RPMI8226 (cell line): ENCODE measurements at regions not wholly inside any gene's neighbourhood (a gene's known extent, or its start where the extent isn't known, plus 50 kb on each side); places are given as distances from the start of the nearest gene placed in this dataset.

Source experiments
- DNase-seq: peaks from one replicate; pipeline ENCODE4 v3.0.0-alpha.2; 2015

- no peak for DNase-seq
Observed at GRCh38 chr1:198865319-198865718, 226.5 kb downstream of the PTPRC start.

GRCh38 chr1:198867182-198867581 lies 228.3 kb downstream of the PTPRC start:
- DNase-seq: no peak

- DNase-seq: peak; percentile 28
Observed at GRCh38 chr1:198873696-198874230, 234.9 kb downstream of the PTPRC start.

- no peak for DNase-seq
Observed at GRCh38 chr1:198876371-198876871, 237.6 kb downstream of the PTPRC start.

GRCh38 chr1:198878566-198878965 lies 239.7 kb downstream of the PTPRC start:
- no peak for DNase-seq

GRCh38 chr1:198879711-198880306 lies 241.0 kb downstream of the PTPRC start:
- DNase-seq: no peak

GRCh38 chr1:198880397-198880796 lies 241.6 kb downstream of the PTPRC start:
- no peak for DNase-seq

GRCh38 chr1:198880818-198881597 lies 242.2 kb downstream of the PTPRC start:
- DNase-seq: no peak

GRCh38 chr1:198883184-198883583 lies 244.3 kb downstream of the PTPRC start:
- DNase-seq: no peak

GRCh38 chr1:198887866-198888265 lies 249.0 kb downstream of the PTPRC start:
- no peak for DNase-seq

- DNase-seq: no peak
Observed at GRCh38 chr1:198888379-198888943, 249.6 kb downstream of the PTPRC start.

GRCh38 chr1:198889101-198889500 lies 250.3 kb downstream of the PTPRC start:
- no peak for DNase-seq

GRCh38 chr1:198889749-198890148 lies 250.9 kb downstream of the PTPRC start:
- DNase-seq: no peak

GRCh38 chr1:198890214-198890930 lies 251.5 kb downstream of the PTPRC start:
- DNase-seq: no peak

GRCh38 chr1:198892065-198892464 lies 253.2 kb downstream of the PTPRC start:
- no peak for DNase-seq

- no peak for DNase-seq
Observed at GRCh38 chr1:198893141-198893540, 254.3 kb downstream of the PTPRC start.

- no peak for DNase-seq
Observed at GRCh38 chr1:198893763-198894444, 255.1 kb downstream of the PTPRC start.

GRCh38 chr1:198901266-198901665 lies 262.4 kb downstream of the PTPRC start:
- DNase-seq: no peak

- DNase-seq: no peak
Observed at GRCh38 chr1:198902655-198903054, 263.8 kb downstream of the PTPRC start.

- peak; percentile 89 for DNase-seq
Observed at GRCh38 chr1:198903203-198903602, 264.4 kb downstream of the PTPRC start.

- no peak for DNase-seq
Observed at GRCh38 chr1:198903621-198904020, 264.8 kb downstream of the PTPRC start.

- no peak for DNase-seq
Observed at GRCh38 chr1:198904321-198904720, 265.5 kb downstream of the PTPRC start.
